CD4-positive, CD25-positive, alpha-beta regulatory T cell (primary cell): ENCODE measurements at regions not wholly inside any gene's neighbourhood (a gene's known extent, or its start where the extent isn't known, plus 50 kb on each side); places are given as distances from the start of the nearest gene placed in this dataset.

ENCODE experiments used
- ATAC-seq, 2 donors: fragments of 150-1000 bp; cut with Tn5 transposase; one replicate each; pipeline ENCODE4 v1.10.0; 2021; ENCODE audit warnings: low read depth in 2 of 2, moderate number of reproducible peaks in 2 of 2, moderate library complexity in 1 of 2
- DNase-seq, 3 donors: peaks; one replicate each; pipeline versions ENCODE4 v3.0.0 to v3.0.0-alpha.2; 2012 to 2022; ENCODE audit warnings: mixed read lengths in 1 of 3
- H3K27ac ChIP-seq: one replicate; pipeline ENCODE4 v1.7.0; 2013; ENCODE audit warnings: mild to moderate bottlenecking, low read length; ENCODE audit not compliant: insufficient read depth, poor library complexity, severe bottlenecking
- H3K27me3 ChIP-seq: one replicate; pipeline ENCODE4 v1.7.0; 2013; ENCODE audit warnings: low read length; ENCODE audit not compliant: control insufficient read depth, insufficient read depth
- H3K36me3 ChIP-seq: one replicate; pipeline ENCODE4 v1.7.0; 2013; ENCODE audit warnings: mild to moderate bottlenecking, low read length, moderate library complexity; ENCODE audit not compliant: control insufficient read depth, insufficient read depth
- H3K4me1 ChIP-seq: 2 replicates; pipeline ENCODE4 v1.7.0; 2013; ENCODE audit warnings: mild to moderate bottlenecking, low read length; ENCODE audit not compliant: insufficient read depth, control insufficient read depth, poor library complexity, severe bottlenecking
- H3K4me3 ChIP-seq: one replicate; pipeline ENCODE4 v1.7.0; 2013; ENCODE audit warnings: low read depth, mild to moderate bottlenecking, low read length, moderate library complexity
- H3K9me3 ChIP-seq, 2 experiments: 1 replicate in 1 of 2; 2 replicates in 1 of 2; pipeline ENCODE4 v1.7.0; 2013; ENCODE audit warnings: low read length in 2 of 2, mild to moderate bottlenecking in 1 of 2, moderate library complexity in 1 of 2; ENCODE audit not compliant: control insufficient read depth in 2 of 2
- H3K27ac Mint-ChIP-seq, 3 donors: one replicate each; pipeline ENCODE4 v1.8.0; 2020 to 2022; ENCODE audit warnings: mild to moderate bottlenecking in 3 of 3, mixed read lengths in 3 of 3, moderate library complexity in 2 of 3
- H3K27me3 Mint-ChIP-seq: one replicate; pipeline ENCODE4 v1.8.0; 2022; ENCODE audit warnings: mild to moderate bottlenecking, mixed read lengths
- H3K36me3 Mint-ChIP-seq: one replicate; pipeline ENCODE4 v1.8.0; 2020; ENCODE audit warnings: mixed read lengths
- H3K4me1 Mint-ChIP-seq, 4 donors: one replicate each; pipeline ENCODE4 v1.8.0; 2020 to 2022; ENCODE audit warnings: mixed read lengths in 4 of 4, mild to moderate bottlenecking in 1 of 4
- H3K4me3 Mint-ChIP-seq, 4 donors: one replicate each; pipeline ENCODE4 v1.8.0; 2020 to 2022; ENCODE audit warnings: mild to moderate bottlenecking in 4 of 4, mixed read lengths in 4 of 4, moderate library complexity in 3 of 4
- H3K9me3 Mint-ChIP-seq, 7 donors: one replicate each; pipeline ENCODE4 v1.8.0; 2020 to 2022; ENCODE audit warnings: mixed read lengths in 7 of 7, mild to moderate bottlenecking in 3 of 7, moderate library complexity in 2 of 7

GRCh38 chr7:145252031-145252430 is 416.2 kb upstream of the TPK1 start:
- no peak overlapping the region for H3K4me3 Mint-ChIP-seq

GRCh38 chr7:145224775-145225174 is 388.9 kb upstream of the TPK1 start:
- Mint-ChIP-seq H3K4me1 (no peaks in the 10 kb centered on the region), H3K9me3 (peaks cover 0 to 5% (median 0%) of the 10 kb centered on the region in 7 donors), H3K4me3 (peak overlapping the region in 1 of 4 donors; percentile 43), H3K36me3 (no peaks in the 10 kb centered on the region), H3K27ac (peak overlapping the region in 1 of 3 donors; percentile 83), H3K27me3 (no peaks in the 10 kb centered on the region)
- Histone ChIP-seq H3K9me3 (no peaks in the 10 kb centered on the region), H3K27me3 (no peaks in the 10 kb centered on the region), H3K4me1 (no peaks in the 10 kb centered on the region), H3K36me3 (no peaks in the 10 kb centered on the region), H3K27ac (no peak overlapping the region), H3K4me3 (no peak overlapping the region)
- no peak for ATAC-seq
- DNase-seq, result no peak

More at GRCh38 chr7:145252031-145252430, 416.2 kb upstream of the TPK1 start:
- Histone ChIP-seq H3K4me1 (no peaks in the 10 kb centered on the region), H3K27me3 (no peaks in the 10 kb centered on the region), H3K4me3 (no peak overlapping the region), H3K27ac (no peak overlapping the region), H3K9me3 (no peaks in the 10 kb centered on the region), H3K36me3 (no peaks in the 10 kb centered on the region)
- H3K9me3 Mint-ChIP-seq, result peaks cover 0 to 14% (median 6%) of the 10 kb centered on the region in 7 donors
- H3K27ac Mint-ChIP-seq, result no peak overlapping the region
- ATAC-seq (no peak), DNase-seq (no peak)
- peaks cover 5% of the 10 kb centered on the region for H3K27me3 Mint-ChIP-seq
- H3K4me1 Mint-ChIP-seq, result no peaks in the 10 kb centered on the region
- H3K36me3 Mint-ChIP-seq, result no peaks in the 10 kb centered on the region

GRCh38 chr7:145219461-145219860 is 383.6 kb upstream of the TPK1 start:
- Histone ChIP-seq H3K36me3 (no peaks in the 10 kb centered on the region), H3K27me3 (no peaks in the 10 kb centered on the region), H3K4me1 (no peaks in the 10 kb centered on the region), H3K4me3 (no peak overlapping the region), H3K9me3 (no peaks in the 10 kb centered on the region), H3K27ac (no peak overlapping the region)
- ATAC-seq, result no peak
- peaks cover 0 to 8% (median 0%) of the 10 kb centered on the region in 7 donors for H3K9me3 Mint-ChIP-seq
- H3K36me3 Mint-ChIP-seq, result no peaks in the 10 kb centered on the region
- H3K4me3 Mint-ChIP-seq, result no peak overlapping the region
- DNase-seq, result no peak
- no peaks in the 10 kb centered on the region for H3K4me1 Mint-ChIP-seq
- no peak overlapping the region for H3K27ac Mint-ChIP-seq
- no peaks in the 10 kb centered on the region for H3K27me3 Mint-ChIP-seq

GRCh38 chr7:145216866-145217265 is 381.0 kb upstream of the TPK1 start:
- no peaks in the 10 kb centered on the region for H3K9me3 ChIP-seq
- ATAC-seq, result no peak
- Mint-ChIP-seq H3K27me3 (no peaks in the 10 kb centered on the region), H3K9me3 (peaks cover 0 to 8% (median 1%) of the 10 kb centered on the region in 7 donors), H3K27ac (no peak overlapping the region), H3K4me1 (no peaks in the 10 kb centered on the region), H3K4me3 (no peak overlapping the region), H3K36me3 (no peaks in the 10 kb centered on the region)
- H3K27me3 ChIP-seq, result no peaks in the 10 kb centered on the region
- H3K36me3 ChIP-seq, result no peaks in the 10 kb centered on the region
- no peak overlapping the region for H3K4me3 ChIP-seq
- H3K4me1 ChIP-seq, result no peaks in the 10 kb centered on the region
- H3K27ac ChIP-seq, result no peak overlapping the region
- no peak for DNase-seq

GRCh38 chr7:145212050-145212449 is 376.2 kb upstream of the TPK1 start:
- no peak for DNase-seq
- Mint-ChIP-seq H3K9me3 (peaks cover 0 to 7% (median 1%) of the 10 kb centered on the region in 7 donors), H3K36me3 (no peaks in the 10 kb centered on the region), H3K4me1 (no peaks in the 10 kb centered on the region), H3K27me3 (no peaks in the 10 kb centered on the region), H3K27ac (no peak overlapping the region), H3K4me3 (no peak overlapping the region)
- ATAC-seq, result no peak
- no peaks in the 10 kb centered on the region for H3K27me3 ChIP-seq
- no peak overlapping the region for H3K4me3 ChIP-seq
- no peaks in the 10 kb centered on the region for H3K36me3 ChIP-seq
- H3K27ac ChIP-seq, result no peak overlapping the region
- H3K4me1 ChIP-seq, result no peaks in the 10 kb centered on the region
- H3K9me3 ChIP-seq, result no peaks in the 10 kb centered on the region

- no peaks in the 10 kb centered on the region for H3K4me1 Mint-ChIP-seq
- no peak overlapping the region for H3K27ac Mint-ChIP-seq
- Histone ChIP-seq H3K9me3 (no peaks in the 10 kb centered on the region), H3K4me3 (no peak overlapping the region), H3K4me1 (no peaks in the 10 kb centered on the region), H3K27me3 (no peaks in the 10 kb centered on the region), H3K27ac (no peak overlapping the region), H3K36me3 (no peaks in the 10 kb centered on the region)
- peaks cover 0 to 4% (median 1%) of the 10 kb centered on the region in 7 donors for H3K9me3 Mint-ChIP-seq
- ATAC-seq (no peak), DNase-seq (no peak)
- H3K4me3 Mint-ChIP-seq, result no peak overlapping the region
- H3K27me3 Mint-ChIP-seq, result no peaks in the 10 kb centered on the region
- no peaks in the 10 kb centered on the region for H3K36me3 Mint-ChIP-seq
These were observed 375.4 kb upstream of the TPK1 start for GRCh38 chr7:145211211-145211610.

- ATAC-seq (no peak), DNase-seq (no peak)
- Histone ChIP-seq H3K4me3 (no peak overlapping the region), H3K9me3 (no peaks in the 10 kb centered on the region), H3K36me3 (no peaks in the 10 kb centered on the region), H3K4me1 (no peaks in the 10 kb centered on the region), H3K27ac (no peak overlapping the region), H3K27me3 (no peaks in the 10 kb centered on the region)
- no peaks in the 10 kb centered on the region for H3K36me3 Mint-ChIP-seq
- H3K4me3 Mint-ChIP-seq, result no peak overlapping the region
- H3K27ac Mint-ChIP-seq, result no peak overlapping the region
- no peaks in the 10 kb centered on the region for H3K4me1 Mint-ChIP-seq
- H3K9me3 Mint-ChIP-seq, result peaks cover 0 to 4% (median 0%) of the 10 kb centered on the region in 7 donors
- H3K27me3 Mint-ChIP-seq, result no peaks in the 10 kb centered on the region
These were observed 358.1 kb upstream of the TPK1 start for GRCh38 chr7:145193951-145194350.

GRCh38 chr7:145184956-145185355 is 349.1 kb upstream of the TPK1 start:
- DNase-seq (no peak), ATAC-seq (no peak)
- H3K4me1 ChIP-seq, result no peaks in the 10 kb centered on the region
- peaks cover 0 to 4% (median 0%) of the 10 kb centered on the region in 7 donors for H3K9me3 Mint-ChIP-seq
- H3K27me3 Mint-ChIP-seq, result no peaks in the 10 kb centered on the region
- no peaks in the 10 kb centered on the region for H3K9me3 ChIP-seq
- no peak overlapping the region for H3K4me3 ChIP-seq
- no peak overlapping the region for H3K27ac Mint-ChIP-seq
- H3K36me3 ChIP-seq, result no peaks in the 10 kb centered on the region
- no peak overlapping the region for H3K27ac ChIP-seq
- no peaks in the 10 kb centered on the region for H3K4me1 Mint-ChIP-seq
- H3K4me3 Mint-ChIP-seq, result no peak overlapping the region
- H3K27me3 ChIP-seq, result no peaks in the 10 kb centered on the region
- H3K36me3 Mint-ChIP-seq, result no peaks in the 10 kb centered on the region
